Hepatocyte (in vitro differentiated cells): ENCODE measurements at regions not wholly inside any gene's neighbourhood (a gene's known extent, or its start where the extent isn't known, plus 50 kb on each side); places are given as distances from the start of the nearest gene placed in this dataset.

Experiments
- DNase-seq: peaks from one replicate; pipeline ENCODE4 v3.0.0-alpha.2; 2016; ENCODE audit warnings: low spot score
- H2AFZ ChIP-seq: fragments of 200-600 bp; sonication (generic); 2 replicates; pipeline ENCODE4 v1.6.0; 2016; ENCODE audit warnings: antibody characterized with exemption, mild to moderate bottlenecking
- H3K27ac ChIP-seq: fragments of 200-600 bp; sonication (generic); 2 replicates; pipeline ENCODE4 v1.5.1; 2016; ENCODE audit warnings: mild to moderate bottlenecking
- H3K27me3 ChIP-seq: fragments of 200-600 bp; sonication (generic); 2 replicates; pipeline ENCODE4 v1.6.1; 2016
- H3K36me3 ChIP-seq: fragments of 200-600 bp; sonication (generic); replicated peaks from 2 replicates; pipeline ENCODE4 v1.5.1; 2016; ENCODE audit warnings: low read depth; ENCODE audit not compliant: insufficient read depth
- H3K4me1 ChIP-seq: fragments of 200-600 bp; sonication (generic); 2 replicates; pipeline ENCODE4 v1.5.1; 2016; ENCODE audit warnings: mild to moderate bottlenecking, moderate library complexity; ENCODE audit not compliant: insufficient read depth
- H3K4me2 ChIP-seq: fragments of 200-600 bp; sonication (generic); 2 replicates; pipeline ENCODE4 v1.6.0; 2016
- H3K4me3 ChIP-seq: fragments of 200-600 bp; sonication (generic); 2 replicates; pipeline ENCODE4 v1.5.1; 2016; ENCODE audit warnings: mild to moderate bottlenecking
- H3K79me2 ChIP-seq: fragments of 200-600 bp; sonication (generic); 2 replicates; pipeline ENCODE4 v1.6.0; 2017; ENCODE audit warnings: mild to moderate bottlenecking
- H3K9me2 ChIP-seq: fragments of 200-600 bp; sonication (generic); replicated peaks from 2 replicates; pipeline ENCODE4 v1.6.0; 2017; ENCODE audit warnings: mild to moderate bottlenecking; ENCODE audit not compliant: insufficient read depth
- H3K9me3 ChIP-seq: fragments of 200-600 bp; sonication (generic); 2 replicates; pipeline ENCODE4 v1.5.1; 2016; ENCODE audit warnings: low read depth, mild to moderate bottlenecking
- H4K20me1 ChIP-seq: fragments of 200-600 bp; sonication (generic); 2 replicates; pipeline ENCODE4 v1.6.0; 2016; ENCODE audit warnings: mild to moderate bottlenecking; ENCODE audit not compliant: insufficient read depth, poor library complexity, severe bottlenecking
- EZH2 ChIP-seq: fragments of 200-600 bp; sonication (generic); IDR thresholded peaks from 2 replicates; pipeline ENCODE4 v1.6.1; 2016; ENCODE audit warnings: antibody characterized with exemption, mild to moderate bottlenecking, borderline replicate concordance
- EZH2phosphoT487 ChIP-seq: fragments of 200-600 bp; sonication (generic); IDR thresholded peaks from one replicate; pipeline ENCODE4 v1.6.1; 2018; ENCODE audit warnings: antibody characterized with exemption, mild to moderate bottlenecking, low read depth, moderate library complexity; ENCODE audit not compliant: unreplicated experiment, severe bottlenecking
- WGBS: methylation state at CpG from one replicate; pipeline ENCODE4 v1.1.6; 2016; ENCODE audit warnings: low lambda C conversion rate; ENCODE audit errors: missing lambda C conversion rate; 5-methylcytosine and 5-hydroxymethylcytosine counted together
- TF ChIP-seq, protein P1 (sequence below): fragments of 200-600 bp; sonication (generic); IDR thresholded peaks from 2 replicates; pipeline ENCODE4 v1.5.1; 2016; ENCODE audit warnings: antibody characterized with exemption, mild to moderate bottlenecking; ENCODE audit not compliant: poor library complexity

- 74% methylated on average over 7 of the region's 7 CpGs for WGBS
- H3K9me2 ChIP-seq: no peaks in the 10 kb centered on the region
- H2AFZ ChIP-seq: no peak overlapping the region
- no peak for DNase-seq
- H4K20me1 ChIP-seq: no peaks in the 10 kb centered on the region
- no peaks in the 10 kb centered on the region for H3K27me3 ChIP-seq
- no peak overlapping the region for H3K4me3 ChIP-seq
- H3K79me2 ChIP-seq: no peaks in the 10 kb centered on the region
- H3K27ac ChIP-seq: no peak overlapping the region
- no peaks in the 10 kb centered on the region for H3K9me3 ChIP-seq
- H3K4me1 ChIP-seq: peaks cover 6% of the 10 kb centered on the region
- no peaks in the 10 kb centered on the region for H3K36me3 ChIP-seq
- no peak overlapping the region for H3K4me2 ChIP-seq
- TF ChIP-seq, protein P1, sequence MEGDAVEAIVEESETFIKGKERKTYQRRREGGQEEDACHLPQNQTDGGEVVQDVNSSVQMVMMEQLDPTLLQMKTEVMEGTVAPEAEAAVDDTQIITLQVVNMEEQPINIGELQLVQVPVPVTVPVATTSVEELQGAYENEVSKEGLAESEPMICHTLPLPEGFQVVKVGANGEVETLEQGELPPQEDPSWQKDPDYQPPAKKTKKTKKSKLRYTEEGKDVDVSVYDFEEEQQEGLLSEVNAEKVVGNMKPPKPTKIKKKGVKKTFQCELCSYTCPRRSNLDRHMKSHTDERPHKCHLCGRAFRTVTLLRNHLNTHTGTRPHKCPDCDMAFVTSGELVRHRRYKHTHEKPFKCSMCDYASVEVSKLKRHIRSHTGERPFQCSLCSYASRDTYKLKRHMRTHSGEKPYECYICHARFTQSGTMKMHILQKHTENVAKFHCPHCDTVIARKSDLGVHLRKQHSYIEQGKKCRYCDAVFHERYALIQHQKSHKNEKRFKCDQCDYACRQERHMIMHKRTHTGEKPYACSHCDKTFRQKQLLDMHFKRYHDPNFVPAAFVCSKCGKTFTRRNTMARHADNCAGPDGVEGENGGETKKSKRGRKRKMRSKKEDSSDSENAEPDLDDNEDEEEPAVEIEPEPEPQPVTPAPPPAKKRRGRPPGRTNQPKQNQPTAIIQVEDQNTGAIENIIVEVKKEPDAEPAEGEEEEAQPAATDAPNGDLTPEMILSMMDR: no peak
- TF ChIP-seq EZH2phosphoT487 (no peak), EZH2 (no peak)
These were observed 180.3 kb downstream of the TTLL2 start for GRCh38 chr6:167505199-167505598.

DNA sequence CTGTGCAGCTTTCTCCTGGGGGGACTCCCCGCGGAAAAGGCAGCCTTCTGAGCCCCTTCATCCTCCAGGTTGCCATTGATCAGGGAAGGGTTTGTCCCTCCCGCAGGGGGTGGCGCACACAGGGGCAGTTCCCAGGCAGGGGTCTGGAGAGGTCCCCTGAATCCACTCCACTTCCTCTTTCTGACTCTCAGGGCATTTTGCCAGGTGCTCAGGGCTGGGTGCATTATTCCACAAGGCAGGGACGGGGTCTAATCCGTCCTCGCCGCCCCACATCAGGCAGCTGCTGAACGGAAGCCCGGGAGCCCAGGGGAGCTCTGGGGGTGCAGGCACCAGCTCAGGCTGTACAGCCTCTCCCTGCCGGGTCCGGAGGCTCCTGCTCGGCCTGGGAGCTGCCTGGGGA, 180.9 kb downstream of the TTLL2 start:
- Histone ChIP-seq H4K20me1 (no peaks in the 10 kb centered on the region), H3K4me2 (no peak overlapping the region), H3K79me2 (no peaks in the 10 kb centered on the region), H3K9me3 (no peaks in the 10 kb centered on the region), H3K4me1 (peaks cover 6% of the 10 kb centered on the region), H3K4me3 (no peak overlapping the region), H3K27me3 (no peaks in the 10 kb centered on the region), H2AFZ (no peak overlapping the region), H3K27ac (no peak overlapping the region), H3K36me3 (no peaks in the 10 kb centered on the region), H3K9me2 (no peaks in the 10 kb centered on the region)
- DNase-seq: no peak
- TF ChIP-seq, protein P1: no peak
- WGBS: 86% methylated on average over 12 of the region's 13 CpGs

DNA sequence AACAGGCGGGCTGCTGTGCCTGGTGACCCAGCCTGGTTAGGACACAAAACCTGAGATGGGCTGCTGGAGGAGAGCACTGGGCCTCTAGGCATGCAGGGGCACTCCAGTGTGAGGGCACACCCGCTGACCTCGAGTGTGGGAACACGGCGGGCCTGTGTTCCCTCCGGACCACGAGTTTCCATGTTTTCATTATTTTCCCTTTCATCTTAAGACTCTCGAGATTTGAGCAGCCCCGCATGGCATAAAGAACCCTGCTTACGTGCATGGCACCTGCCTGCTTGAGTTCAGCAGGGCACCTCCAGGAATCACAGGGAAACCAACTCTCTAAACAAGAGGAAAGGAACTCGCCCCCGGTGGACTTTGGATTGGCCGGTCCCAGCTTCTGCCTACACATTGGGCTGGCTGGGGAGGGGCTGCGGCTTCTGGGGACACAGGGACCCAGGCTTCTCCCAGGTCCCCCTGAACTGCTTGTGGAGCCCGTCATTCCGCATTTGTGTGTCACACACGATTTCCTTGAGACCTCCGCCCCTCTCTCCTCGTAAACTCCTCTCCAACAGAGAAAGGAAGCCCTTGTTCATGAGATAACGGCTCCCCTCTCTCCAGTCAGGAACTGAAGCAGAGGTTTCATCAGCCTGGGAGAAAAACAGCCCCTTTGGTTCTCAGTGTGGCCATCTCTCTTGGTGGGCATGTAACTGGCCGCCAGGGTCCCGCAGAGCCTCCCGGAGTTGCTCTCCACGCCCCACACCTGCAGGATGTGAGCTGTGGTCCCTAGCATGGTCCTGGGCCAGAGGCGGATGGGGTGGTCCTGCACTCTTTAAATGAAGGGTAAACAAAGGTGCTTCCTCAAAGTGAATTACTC, 181.8 kb downstream of the TTLL2 start:
- H3K79me2 ChIP-seq: no peaks in the 10 kb centered on the region
- no peak overlapping the region for H3K4me3 ChIP-seq
- no peaks in the 10 kb centered on the region for H3K27me3 ChIP-seq
- no peak overlapping the region for H2AFZ ChIP-seq
- WGBS: 76% methylated on average over 25 of the region's 25 CpGs
- H3K9me3 ChIP-seq: no peaks in the 10 kb centered on the region
- peaks cover 6% of the 10 kb centered on the region for H3K4me1 ChIP-seq
- peak; percentile 26 for DNase-seq
- no peaks in the 10 kb centered on the region for H4K20me1 ChIP-seq
- H3K9me2 ChIP-seq: no peaks in the 10 kb centered on the region
- no peak overlapping the region for H3K4me2 ChIP-seq
- peak overlapping the region; percentile 48 for H3K27ac ChIP-seq
- no peak for TF ChIP-seq EZH2
- H3K36me3 ChIP-seq: no peaks in the 10 kb centered on the region

GRCh38 chr6:167507376-167507945, 182.6 kb downstream of the TTLL2 start:
- TF ChIP-seq, protein P1: no peak
- no peak for TF ChIP-seq EZH2phosphoT487
- TF ChIP-seq EZH2: no peak

More at GRCh38 chr6:167507376-167507945, 182.6 kb downstream of the TTLL2 start:
- no peaks in the 10 kb centered on the region for H3K27me3 ChIP-seq
- H3K36me3 ChIP-seq: no peaks in the 10 kb centered on the region
- no peak for DNase-seq
- H4K20me1 ChIP-seq: no peaks in the 10 kb centered on the region
- no peak overlapping the region for H3K27ac ChIP-seq
- no peaks in the 10 kb centered on the region for H3K79me2 ChIP-seq
- H3K4me3 ChIP-seq: no peak overlapping the region
- no peaks in the 10 kb centered on the region for H3K9me2 ChIP-seq
- H3K4me1 ChIP-seq: peaks cover 6% of the 10 kb centered on the region
- H2AFZ ChIP-seq: no peak overlapping the region
- no peaks in the 10 kb centered on the region for H3K9me3 ChIP-seq
- 94% methylated on average over 10 of the region's 15 CpGs for WGBS
- H3K4me2 ChIP-seq: no peak overlapping the region
